Prostate gland (tissue), 2 donors: ENCODE measurements at regions not wholly inside any gene's neighbourhood (a gene's known extent, or its start where the extent isn't known, plus 50 kb on each side); places are given as distances from the start of the nearest gene placed in this dataset.

Experiments used
- DNase-seq: peaks from one replicate; pipeline ENCODE4 v3.0.0-alpha.2; 2019; ENCODE audit warnings: low spot score
- H3K27ac ChIP-seq, 2 donors: fragments of 200-600 bp; sonication (generic); 2 replicates each; pipeline ENCODE4 v1.5.1; 2017 to 2019
- H3K27me3 ChIP-seq: fragments of 200-600 bp; sonication (generic); replicated peaks from 2 replicates; pipeline ENCODE4 v1.5.1; 2019; ENCODE audit not compliant: insufficient read depth
- H3K36me3 ChIP-seq, 2 donors: fragments of 200-600 bp; sonication (generic); 1 replicate in 1 of 2; 2 replicates in 1 of 2; pipeline versions ENCODE4 v1.5.1 to v1.8.1; 2017 to 2019
- H3K4me1 ChIP-seq: fragments of 200-600 bp; sonication (generic); replicated peaks from 2 replicates; pipeline ENCODE4 v1.5.1; 2019
- H3K4me3 ChIP-seq, 2 donors: fragments of 200-600 bp; sonication (generic); 2 replicates each; pipeline ENCODE4 v1.5.1; 2017 to 2019
- H3K9me3 ChIP-seq: fragments of 200-600 bp; sonication (generic); 2 replicates; pipeline ENCODE4 v1.5.1; 2017
- POLR2A ChIP-seq: fragments of 450-650 bp; IDR thresholded peaks from one replicate; pipeline ENCODE4 v1.6.1; 2016; ENCODE audit warnings: antibody characterized with exemption, mild to moderate bottlenecking
- POLR2AphosphoS5 ChIP-seq: sonication (generic); formaldehyde crosslinking; IDR thresholded peaks from one replicate; pipeline ENCODE4 v1.6.1; 2017; ENCODE audit warnings: antibody characterized with exemption
- WGBS: methylation state at CpG from one replicate; pipeline ENCODE4 v1.1.5; 2018; 5-methylcytosine and 5-hydroxymethylcytosine counted together
- intact Hi-C: fragments of 100-400 bp; cut with DNase I; formaldehyde crosslinking; loops from one replicate; pipeline ENCODE4 v1.14.2; 2022
- TF ChIP-seq, protein P1 (sequence below), 4 experiments: fragments of 200-600 bp in 2 of 4; fragments of 450-650 bp in 2 of 4; sonication (generic) in 2 of 4; IDR thresholded peaks; 1 replicate in 3 of 4; 2 replicates in 1 of 4; pipeline ENCODE4 v1.5.1; 2016 to 2019; ENCODE audit warnings: antibody characterized with exemption in 4 of 4, mild to moderate bottlenecking in 2 of 4, moderate library complexity in 2 of 4

GRCh38 chr9:2377834-2378233, 243.8 kb upstream of the VLDLR start:
- no peaks in the 10 kb centered on the region for H3K36me3 ChIP-seq
- no peak overlapping the region for H3K27ac ChIP-seq
- H3K4me1 ChIP-seq, result no peaks in the 10 kb centered on the region
- no peaks in the 10 kb centered on the region for H3K9me3 ChIP-seq
- no peak overlapping the region for H3K4me3 ChIP-seq
- no peak for DNase-seq
- TF ChIP-seq POLR2AphosphoS5, result no peak
- 80% methylated on average over 1 of the region's 1 CpG for WGBS
- intact Hi-C loops, result no loop called here
- no peaks in the 10 kb centered on the region for H3K27me3 ChIP-seq

GRCh38 chr9:2378266-2378665, 243.3 kb upstream of the VLDLR start:
- intact Hi-C loops, result no loop called here
- WGBS, result 78% methylated on average over 3 of the region's 3 CpGs
- TF ChIP-seq POLR2A (no peak), POLR2AphosphoS5 (no peak)
- TF ChIP-seq, protein P1, sequence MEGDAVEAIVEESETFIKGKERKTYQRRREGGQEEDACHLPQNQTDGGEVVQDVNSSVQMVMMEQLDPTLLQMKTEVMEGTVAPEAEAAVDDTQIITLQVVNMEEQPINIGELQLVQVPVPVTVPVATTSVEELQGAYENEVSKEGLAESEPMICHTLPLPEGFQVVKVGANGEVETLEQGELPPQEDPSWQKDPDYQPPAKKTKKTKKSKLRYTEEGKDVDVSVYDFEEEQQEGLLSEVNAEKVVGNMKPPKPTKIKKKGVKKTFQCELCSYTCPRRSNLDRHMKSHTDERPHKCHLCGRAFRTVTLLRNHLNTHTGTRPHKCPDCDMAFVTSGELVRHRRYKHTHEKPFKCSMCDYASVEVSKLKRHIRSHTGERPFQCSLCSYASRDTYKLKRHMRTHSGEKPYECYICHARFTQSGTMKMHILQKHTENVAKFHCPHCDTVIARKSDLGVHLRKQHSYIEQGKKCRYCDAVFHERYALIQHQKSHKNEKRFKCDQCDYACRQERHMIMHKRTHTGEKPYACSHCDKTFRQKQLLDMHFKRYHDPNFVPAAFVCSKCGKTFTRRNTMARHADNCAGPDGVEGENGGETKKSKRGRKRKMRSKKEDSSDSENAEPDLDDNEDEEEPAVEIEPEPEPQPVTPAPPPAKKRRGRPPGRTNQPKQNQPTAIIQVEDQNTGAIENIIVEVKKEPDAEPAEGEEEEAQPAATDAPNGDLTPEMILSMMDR (IDR thresholded peaks at IDR 0.05), result no peak
- H3K27ac ChIP-seq, result no peak overlapping the region
- no peaks in the 10 kb centered on the region for H3K36me3 ChIP-seq
- no peaks in the 10 kb centered on the region for H3K9me3 ChIP-seq
- no peaks in the 10 kb centered on the region for H3K4me1 ChIP-seq
- DNase-seq, result no peak
- no peaks in the 10 kb centered on the region for H3K27me3 ChIP-seq
- no peak overlapping the region for H3K4me3 ChIP-seq

GRCh38 chr9:2378816-2379215, 242.8 kb upstream of the VLDLR start:
- intact Hi-C loops, result no loop called here
- no peak for DNase-seq
- Histone ChIP-seq H3K4me3 (no peak overlapping the region), H3K27ac (no peak overlapping the region), H3K36me3 (no peaks in the 10 kb centered on the region), H3K9me3 (no peaks in the 10 kb centered on the region), H3K27me3 (no peaks in the 10 kb centered on the region), H3K4me1 (no peaks in the 10 kb centered on the region)
- TF ChIP-seq POLR2AphosphoS5 (no peak), POLR2A (no peak)
- TF ChIP-seq, protein P1 (IDR thresholded peaks at IDR 0.05), result no peak
- WGBS, result 87% methylated on average over 1 of the region's 1 CpG

- intact Hi-C loops, result no loop called here
- Histone ChIP-seq H3K27ac (no peak overlapping the region), H3K27me3 (no peaks in the 10 kb centered on the region), H3K4me1 (no peaks in the 10 kb centered on the region), H3K9me3 (no peaks in the 10 kb centered on the region), H3K4me3 (no peak overlapping the region), H3K36me3 (no peaks in the 10 kb centered on the region)
- WGBS, result 7% methylated on average over 1 of the region's 1 CpG
- TF ChIP-seq, protein P1 (IDR thresholded peaks at IDR 0.05), result no peak
- TF ChIP-seq POLR2AphosphoS5 (no peak), POLR2A (no peak)
- no peak for DNase-seq
These were observed 236.8 kb upstream of the VLDLR start for GRCh38 chr9:2384741-2385140.

- no peak overlapping the region for H3K27ac ChIP-seq
- H3K27me3 ChIP-seq, result no peaks in the 10 kb centered on the region
- DNase-seq, result no peak
- no peaks in the 10 kb centered on the region for H3K4me1 ChIP-seq
- 75% methylated on average over 7 of the region's 7 CpGs for WGBS
- no peaks in the 10 kb centered on the region for H3K9me3 ChIP-seq
- no peaks in the 10 kb centered on the region for H3K36me3 ChIP-seq
- intact Hi-C loops, result no loop called here
- no peak for TF ChIP-seq POLR2A
- no peak for TF ChIP-seq POLR2AphosphoS5
- TF ChIP-seq, protein P1 (IDR thresholded peaks at IDR 0.05), result no peak
- H3K4me3 ChIP-seq, result no peak overlapping the region
These were observed 235.8 kb upstream of the VLDLR start for GRCh38 chr9:2385746-2386145.

DNA sequence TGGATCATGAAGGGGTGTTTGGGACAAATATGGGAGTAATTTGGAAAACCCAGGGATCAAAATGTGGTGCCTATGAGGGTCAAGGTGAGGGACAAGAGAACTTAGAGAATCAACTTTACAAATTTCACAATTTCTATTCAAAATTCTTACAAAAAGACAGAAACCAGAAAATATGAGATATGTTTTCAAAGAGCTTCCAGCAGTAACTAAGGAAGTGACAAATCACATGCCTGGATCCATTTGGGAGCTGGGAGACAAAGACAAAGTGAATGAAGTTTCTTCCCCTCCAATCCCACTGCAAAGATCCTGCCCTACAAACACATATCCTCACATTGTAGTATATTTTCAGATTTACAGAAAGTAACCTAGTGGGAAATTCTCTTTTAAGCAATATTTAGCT, 235.0 kb upstream of the VLDLR start:
- no peaks in the 10 kb centered on the region for H3K9me3 ChIP-seq
- TF ChIP-seq POLR2A (no peak), POLR2AphosphoS5 (no peak)
- TF ChIP-seq, protein P1 (IDR thresholded peaks at IDR 0.05), result no peak
- DNase-seq, result no peak
- H3K4me3 ChIP-seq, result no peak overlapping the region
- no peaks in the 10 kb centered on the region for H3K27me3 ChIP-seq
- H3K4me1 ChIP-seq, result no peaks in the 10 kb centered on the region
- intact Hi-C loops, result no loop called here
- H3K27ac ChIP-seq, result no peak overlapping the region
- no peaks in the 10 kb centered on the region for H3K36me3 ChIP-seq
